H9 (cell line): ENCODE measurements at regions not wholly inside any gene's neighbourhood (a gene's known extent, or its start where the extent isn't known, plus 50 kb on each side); places are given as distances from the start of the nearest gene placed in this dataset.

ENCODE experiments used
- DNase-seq: peaks from one replicate; pipeline ENCODE4 v3.0.0-alpha.2; 2017
- H2AFZ ChIP-seq: one replicate; pipeline ENCODE4 v1.6.1; 2013; ENCODE audit warnings: mild to moderate bottlenecking, low read length, control low read depth, moderate library complexity
- H2AK5ac ChIP-seq: 2 replicates; pipeline ENCODE4 v1.6.1; 2013; ENCODE audit warnings: low read length, control low read depth, mixed read lengths; ENCODE audit not compliant: insufficient read length
- H2BK120ac ChIP-seq: one replicate; pipeline ENCODE4 v1.6.1; 2013; ENCODE audit warnings: low read depth, mild to moderate bottlenecking, low read length, control low read depth, inconsistent platforms; ENCODE audit not compliant: poor library complexity, severe bottlenecking
- H2BK12ac ChIP-seq: 2 replicates; pipeline ENCODE4 v1.6.1; 2013; ENCODE audit warnings: low read length, control low read depth, mixed read lengths, low read depth; ENCODE audit not compliant: insufficient read length
- H2BK15ac ChIP-seq: 2 replicates; pipeline ENCODE4 v1.6.1; 2013; ENCODE audit warnings: low read depth, low read length, control low read depth
- H2BK20ac ChIP-seq: one replicate; pipeline ENCODE4 v1.6.1; 2013; ENCODE audit warnings: low read depth, mild to moderate bottlenecking, low read length, control low read depth, inconsistent platforms; ENCODE audit not compliant: poor library complexity, severe bottlenecking
- H2BK5ac ChIP-seq: 2 replicates; pipeline ENCODE4 v1.6.1; 2013; ENCODE audit warnings: low read length, control low read depth, mixed read lengths; ENCODE audit not compliant: insufficient read length
- H3K14ac ChIP-seq: 2 replicates; pipeline ENCODE4 v1.6.1; 2013; ENCODE audit warnings: low read length, control low read depth; ENCODE audit not compliant: insufficient read depth
- H3K18ac ChIP-seq: 2 replicates; pipeline ENCODE4 v1.6.1; 2013; ENCODE audit warnings: low read depth, mild to moderate bottlenecking, mixed read lengths, low read length, control low read depth; ENCODE audit not compliant: insufficient read length
- H3K23ac ChIP-seq: 2 replicates; pipeline ENCODE4 v1.6.1; 2013; ENCODE audit warnings: low read length, control low read depth, mixed read lengths, low read depth; ENCODE audit not compliant: insufficient read length
- H3K23me2 ChIP-seq: 2 replicates; pipeline ENCODE4 v1.6.1; 2013; ENCODE audit warnings: low read depth, mild to moderate bottlenecking, mixed read lengths, low read length, control low read depth; ENCODE audit not compliant: insufficient read length, poor library complexity, severe bottlenecking
- H3K27ac ChIP-seq: 2 replicates; pipeline ENCODE4 v1.5.1; 2013; ENCODE audit warnings: low read length, control low read depth, mixed read lengths, low read depth; ENCODE audit not compliant: insufficient read length
- H3K27me3 ChIP-seq: 2 replicates; pipeline ENCODE4 v1.6.1; 2013; ENCODE audit warnings: low read length, control low read depth, inconsistent platforms; ENCODE audit not compliant: insufficient read depth
- H3K4ac ChIP-seq: 2 replicates; pipeline ENCODE4 v1.6.1; 2013; ENCODE audit warnings: low read depth, mild to moderate bottlenecking, control low read depth, inconsistent platforms, low read length, moderate library complexity
- H3K4me1 ChIP-seq: 2 replicates; pipeline ENCODE4 v1.6.1; 2013; ENCODE audit warnings: low read length, control low read depth, inconsistent platforms; ENCODE audit not compliant: insufficient read depth
- H3K4me2 ChIP-seq: 2 replicates; pipeline ENCODE4 v1.6.1; 2013; ENCODE audit warnings: low read length, control low read depth, mixed read lengths; ENCODE audit not compliant: insufficient read length, insufficient read depth
- H3K56ac ChIP-seq: 2 replicates; pipeline ENCODE4 v1.6.1; 2013; ENCODE audit warnings: low read depth, mild to moderate bottlenecking, mixed read lengths, low read length, control low read depth; ENCODE audit not compliant: insufficient read length
- H3K79me1 ChIP-seq: 2 replicates; pipeline ENCODE4 v1.6.1; 2013; ENCODE audit warnings: low read depth, mild to moderate bottlenecking, moderate library complexity, low read length, control low read depth, inconsistent platforms; ENCODE audit not compliant: insufficient read depth, poor library complexity, severe bottlenecking
- H3K79me2 ChIP-seq: 2 replicates; pipeline ENCODE4 v1.6.1; 2013; ENCODE audit warnings: low read length, control low read depth, inconsistent platforms; ENCODE audit not compliant: insufficient read depth
- H3K9ac ChIP-seq: 2 replicates; pipeline ENCODE4 v1.6.1; 2013; ENCODE audit warnings: low read length, control low read depth, mixed read lengths; ENCODE audit not compliant: insufficient read length; ENCODE audit errors: extremely low read depth
- H3K9me3 ChIP-seq: one replicate; pipeline ENCODE4 v1.6.1; 2013; ENCODE audit warnings: low read depth, low read length, inconsistent platforms; ENCODE audit not compliant: control insufficient read depth
- H3T11ph ChIP-seq: one replicate; pipeline ENCODE4 v1.6.1; 2013; ENCODE audit warnings: mild to moderate bottlenecking, low read length, control low read depth, inconsistent platforms
- H4K20me1 ChIP-seq: one replicate; pipeline ENCODE4 v1.6.1; 2013; ENCODE audit not compliant: control insufficient read depth, insufficient read length, insufficient read depth
- H4K5ac ChIP-seq: 2 replicates; pipeline ENCODE4 v1.6.1; 2013; ENCODE audit warnings: low read depth, mild to moderate bottlenecking, mixed read lengths, low read length, control low read depth; ENCODE audit not compliant: insufficient read length
- H4K8ac ChIP-seq: replicated peaks from 2 replicates; pipeline ENCODE4 v1.6.1; 2013; ENCODE audit warnings: low read length, control low read depth, mixed read lengths, low read depth; ENCODE audit not compliant: insufficient read length
- H4K91ac ChIP-seq: 2 replicates; pipeline ENCODE4 v1.6.1; 2013; ENCODE audit warnings: low read depth, mild to moderate bottlenecking, moderate library complexity, mixed read lengths, low read length, control low read depth; ENCODE audit not compliant: insufficient read length
- H3K27ac Mint-ChIP-seq, 3 experiments: 2 replicates in 2 of 3; 3 replicates in 1 of 3; pipeline ENCODE4 v1.8.0; 2020 to 2021; ENCODE audit warnings: mixed read lengths in 3 of 3, mild to moderate bottlenecking in 1 of 3, moderate library complexity in 1 of 3
- H3K27me3 Mint-ChIP-seq: 2 replicates; pipeline ENCODE4 v1.8.0; 2021; ENCODE audit warnings: low read depth, mild to moderate bottlenecking, moderate library complexity, mixed read lengths
- H3K36me3 Mint-ChIP-seq, 3 experiments: 2 replicates in 2 of 3; 3 replicates in 1 of 3; pipeline ENCODE4 v1.8.0; 2020 to 2021; ENCODE audit warnings: low read depth in 3 of 3, mixed read lengths in 3 of 3; ENCODE audit not compliant: insufficient read depth in 1 of 3
- H3K4me1 Mint-ChIP-seq, 2 experiments: 2 replicates each; pipeline ENCODE4 v1.8.0; 2020; ENCODE audit warnings: mixed read lengths in 2 of 2
- H3K4me3 Mint-ChIP-seq, 2 experiments: 2 replicates in 1 of 2; 3 replicates in 1 of 2; pipeline ENCODE4 v1.8.0; 2020 to 2021; ENCODE audit warnings: mild to moderate bottlenecking in 2 of 2, mixed read lengths in 2 of 2, moderate library complexity in 1 of 2
- H3K9me3 Mint-ChIP-seq, 2 experiments: 2 replicates in 1 of 2; 3 replicates in 1 of 2; pipeline ENCODE4 v1.8.0; 2020; ENCODE audit warnings: mild to moderate bottlenecking in 2 of 2, mixed read lengths in 2 of 2, moderate library complexity in 1 of 2
- CTCF ChIP-seq: fragments of 200-600 bp; sonication (generic); conservative IDR thresholded peaks from 3 replicates; pipeline ENCODE4 v1.8.0; 2021; ENCODE audit warnings: antibody characterized with exemption, mild to moderate bottlenecking
- WGBS: extraction: QIAGEN DNeasy Blood & Tissue Kit; methylation state at CpG from one replicate; pipeline ENCODE4 v1.1.7; 2013; ENCODE audit warnings: missing lambda C conversion rate, low lambda C conversion rate, mixed read lengths; ENCODE audit not compliant: insufficient read length; ENCODE audit errors: extremely low coverage; 5-methylcytosine and 5-hydroxymethylcytosine counted together

- Histone ChIP-seq H2BK5ac (no peak overlapping the region), H3K27ac (no peak overlapping the region), H3K4ac (no peak overlapping the region), H2BK12ac (no peak overlapping the region), H3K23ac (no peak overlapping the region), H2AK5ac (no peak overlapping the region), H3K18ac (no peak overlapping the region), H4K8ac (no peak overlapping the region), H3K23me2 (no peaks in the 10 kb centered on the region), H3T11ph (no peak overlapping the region), H3K14ac (no peak overlapping the region), H4K5ac (no peak overlapping the region), H3K79me2 (no peaks in the 10 kb centered on the region), H3K79me1 (no peaks in the 10 kb centered on the region), H2AFZ (no peak overlapping the region), H3K4me1 (no peaks in the 10 kb centered on the region; the same call in 1 of the 2 replicates), H2BK120ac (no peak overlapping the region), H2BK20ac (no peak overlapping the region), H3K4me2 (no peak overlapping the region), H3K9ac (no peak overlapping the region), H2BK15ac (no peak overlapping the region), H3K9me3 (no peaks in the 10 kb centered on the region), H4K20me1 (no peaks in the 10 kb centered on the region), H4K91ac (no peak overlapping the region), H3K56ac (no peak overlapping the region), H3K27me3 (no peaks in the 10 kb centered on the region; the same call in 1 of the 2 replicates)
- Mint-ChIP-seq H3K27ac (no peak overlapping the region), H3K9me3 (no peaks in the 10 kb centered on the region; a peak in 1 of 5 replicates), H3K27me3 (no peaks in the 10 kb centered on the region; the same call in 1 of the 2 replicates), H3K4me3 (no peak overlapping the region), H3K36me3 (no peaks in the 10 kb centered on the region), H3K4me1 (peaks cover 6 to 8% of the 10 kb centered on the region in 2 experiments; a peak in 3 of 4 replicates)
- TF ChIP-seq CTCF, result no peak
- no CpG with 5 or more reads among the region's 2 CpGs for WGBS
- no peak for DNase-seq
Measured at GRCh38 chr18:37869051-37869450, 303.5 kb upstream of the CELF4 start.
